HAP-1 (cell line): ENCODE measurements at regions not wholly inside any gene's neighbourhood (a gene's known extent, or its start where the extent isn't known, plus 50 kb on each side); places are given as distances from the start of the nearest gene placed in this dataset.
"Not testable (repeated sequence)": the region's sequence is repeated elsewhere in the genome, so short reads cannot be mapped to it uniquely, and the experiment has no call there.

Experiments used
- DNase-seq, 2 experiments: peaks; one replicate each; pipeline ENCODE4 v3.0.0-alpha.2; 2016 to 2020; ENCODE audit warnings: low spot score in 2 of 2
- H3K27me3 ChIP-seq: fragments of 250-450 bp; sonication (Bioruptor Pico); 2 replicates; pipeline ENCODE4 v1.5.1; 2020; ENCODE audit warnings: low read depth, mild to moderate bottlenecking, moderate library complexity
- H3K36me3 ChIP-seq: fragments of 250-450 bp; sonication (Bioruptor Pico); replicated peaks from 2 replicates; pipeline ENCODE4 v1.5.1; 2020; ENCODE audit warnings: mild to moderate bottlenecking
- H3K4me1 ChIP-seq: fragments of 250-450 bp; sonication (Bioruptor Pico); 2 replicates; pipeline ENCODE4 v1.5.1; 2020; ENCODE audit warnings: mild to moderate bottlenecking
- H3K4me3 ChIP-seq: fragments of 250-450 bp; sonication (Bioruptor Pico); 2 replicates; pipeline ENCODE4 v1.5.1; 2020; ENCODE audit warnings: mild to moderate bottlenecking, moderate library complexity
- H3K9me3 ChIP-seq: fragments of 250-450 bp; sonication (Bioruptor Pico); 2 replicates; pipeline ENCODE4 v1.5.1; 2020; ENCODE audit warnings: mild to moderate bottlenecking, moderate library complexity
- in situ Hi-C: fragments of 300-500 bp; cut with MboI; formaldehyde crosslinking; loops from 3 replicates; pipeline ENCODE4 v1.14.3; 2020; ENCODE audit warnings: low sequenced_read_pairs, inconsistent platforms, mixed read lengths

- H3K4me1 ChIP-seq = no peaks in the 10 kb centered on the region
- no peak overlapping the region for H3K4me3 ChIP-seq
- H3K9me3 ChIP-seq = no peaks in the 10 kb centered on the region
- in situ Hi-C loops = no loop called here
- no peaks in the 10 kb centered on the region for H3K36me3 ChIP-seq
- DNase-seq = no peak
- no peaks in the 10 kb centered on the region for H3K27me3 ChIP-seq
Measured at GRCh38 chr3:4897765-4898453, 81.3 kb upstream of the BHLHE40 start.

DNA sequence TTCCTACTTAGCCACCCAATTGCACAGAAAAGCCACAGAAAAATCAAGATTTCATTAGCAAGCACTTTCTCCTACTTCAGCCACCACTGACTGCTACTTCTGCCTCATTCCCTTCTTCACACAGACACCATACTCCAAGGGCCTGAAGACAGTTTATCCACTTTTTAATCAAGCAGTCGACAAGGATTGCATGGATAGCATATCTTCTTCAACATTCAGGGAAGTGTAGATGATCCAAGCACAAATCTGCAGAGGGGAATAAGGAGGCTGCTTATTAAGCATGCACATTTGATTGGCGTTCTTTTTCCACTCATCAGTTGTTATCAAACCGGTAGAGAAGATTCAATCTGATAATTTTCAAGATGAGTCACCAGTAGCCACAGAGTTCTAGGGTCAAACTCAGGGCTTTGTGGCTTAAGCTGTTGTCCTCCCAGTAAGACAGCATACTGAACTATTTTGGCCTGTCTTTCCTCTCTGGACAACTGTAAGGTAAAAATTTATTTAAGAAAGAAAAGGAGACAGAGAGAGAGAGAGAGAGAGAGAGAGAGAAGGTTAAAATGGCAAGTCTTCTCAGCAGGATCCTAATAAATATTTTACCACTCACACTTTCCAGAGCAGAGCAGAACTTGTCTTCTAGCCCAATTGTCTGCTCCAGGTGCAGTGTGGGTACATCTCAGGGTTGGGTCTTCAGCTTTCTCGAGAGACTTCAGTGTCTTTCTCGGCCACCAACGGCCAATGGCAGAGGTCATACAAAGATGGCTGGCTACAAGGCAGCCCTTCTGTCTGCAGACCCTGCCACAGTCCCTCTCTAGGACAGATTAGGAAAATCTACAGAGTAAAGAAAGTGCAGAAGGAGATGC lies 80.6 kb upstream of the BHLHE40 start:
- no peak overlapping the region for H3K4me3 ChIP-seq
- H3K9me3 ChIP-seq = no peaks in the 10 kb centered on the region
- H3K4me1 ChIP-seq = no peaks in the 10 kb centered on the region
- in situ Hi-C loops = no loop called here
- no peaks in the 10 kb centered on the region for H3K27me3 ChIP-seq
- no peak for DNase-seq
- H3K36me3 ChIP-seq = no peaks in the 10 kb centered on the region

- H3K36me3 ChIP-seq = no peaks in the 10 kb centered on the region
Measured at GRCh38 chr3:4899710-4900109, 79.5 kb upstream of the BHLHE40 start.

GRCh38 chr3:4900298-4900697 lies 78.9 kb upstream of the BHLHE40 start:
- DNase-seq = no peak

More at GRCh38 chr3:4899710-4900109, 79.5 kb upstream of the BHLHE40 start:
- H3K27me3 ChIP-seq = peaks cover 2% of the 10 kb centered on the region; the same call in 1 of the 2 replicates
- no peaks in the 10 kb centered on the region for H3K4me1 ChIP-seq
- no peak for DNase-seq
- H3K4me3 ChIP-seq = no peak overlapping the region
- no peaks in the 10 kb centered on the region for H3K9me3 ChIP-seq
- in situ Hi-C loops = no loop called here

DNA sequence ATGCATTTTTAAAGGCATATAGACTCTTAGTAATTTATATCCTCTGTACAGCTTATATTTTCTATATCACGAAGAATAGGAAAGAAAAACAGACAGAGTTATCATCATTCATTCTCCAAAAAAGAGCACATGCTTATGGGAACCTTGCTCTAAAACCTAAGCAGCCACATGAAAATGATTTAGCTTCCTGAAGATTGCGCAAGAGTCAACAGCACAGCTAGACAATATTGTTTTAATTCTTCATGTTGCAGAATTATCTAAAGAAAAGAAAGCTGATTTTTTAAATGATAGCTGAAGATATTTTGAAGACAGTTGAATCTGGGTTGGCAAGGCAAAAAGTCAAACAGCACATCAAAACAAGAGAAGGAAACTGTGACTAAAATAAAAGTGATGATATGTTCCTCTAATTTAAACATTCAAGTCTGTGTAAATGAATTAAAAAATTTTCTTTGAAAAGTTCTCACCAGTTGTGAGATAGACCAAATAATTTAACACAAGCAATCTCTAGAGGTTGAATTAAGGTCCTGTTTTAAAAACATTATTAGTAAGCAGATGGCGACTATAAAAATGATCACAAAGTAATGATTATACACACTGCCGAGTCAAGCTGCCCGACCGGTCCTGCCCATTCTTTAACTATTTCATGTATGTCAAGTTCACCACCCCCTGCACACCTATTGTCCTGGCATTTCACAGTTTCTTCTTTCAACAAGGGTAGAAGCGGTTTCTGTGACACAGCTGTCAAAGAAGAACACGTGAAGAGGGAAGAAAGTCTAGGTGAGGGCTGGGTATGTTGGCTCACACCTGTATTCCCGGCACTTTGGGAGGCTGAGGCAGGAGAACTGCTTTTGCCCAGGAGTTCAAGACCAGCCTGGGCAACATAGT lies 74.2 kb upstream of the BHLHE40 start:
- H3K4me1 ChIP-seq = peaks cover 10% of the 10 kb centered on the region
- no peak for DNase-seq
- H3K27me3 ChIP-seq = peaks cover 3% of the 10 kb centered on the region; the same call in 1 of the 2 replicates
- no peaks in the 10 kb centered on the region for H3K9me3 ChIP-seq
- H3K4me3 ChIP-seq = no peak overlapping the region
- no peaks in the 10 kb centered on the region for H3K36me3 ChIP-seq
- in situ Hi-C loops = no loop called here

More at GRCh38 chr3:4900298-4900697, 78.9 kb upstream of the BHLHE40 start:
- H3K36me3 ChIP-seq = no peaks in the 10 kb centered on the region
- in situ Hi-C loops = no loop called here
- H3K4me1 ChIP-seq = no peaks in the 10 kb centered on the region
- no peaks in the 10 kb centered on the region for H3K9me3 ChIP-seq
- no peak overlapping the region for H3K4me3 ChIP-seq
- peaks cover 3% of the 10 kb centered on the region; the same call in 1 of the 2 replicates for H3K27me3 ChIP-seq

DNA sequence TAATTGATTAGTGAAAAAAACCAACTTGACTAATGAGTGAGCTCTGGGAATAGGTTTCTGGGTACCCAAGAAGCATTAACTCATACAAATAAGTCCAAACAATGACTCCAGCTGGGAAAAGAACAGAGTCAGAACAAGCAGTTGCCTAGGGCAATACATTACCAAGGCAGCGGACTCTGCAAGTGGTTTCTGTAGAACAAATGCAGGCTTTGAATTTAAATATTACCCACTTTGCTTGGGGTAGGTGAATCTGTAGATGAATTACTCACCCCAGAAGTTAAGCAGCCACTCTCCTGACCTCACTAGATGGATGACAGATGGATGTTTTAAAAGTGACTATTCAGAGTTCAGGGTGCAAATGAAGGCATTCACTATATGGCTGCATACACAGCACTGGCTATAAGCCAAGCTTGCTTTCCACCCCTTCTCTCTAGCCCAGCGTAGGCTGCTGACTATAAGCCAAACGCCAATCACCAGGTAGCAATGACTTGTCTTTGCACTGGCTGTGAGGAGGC lies 73.1 kb upstream of the BHLHE40 start:
- Histone ChIP-seq H3K27me3 (peaks cover 3% of the 10 kb centered on the region; the same call in 1 of the 2 replicates), H3K4me3 (no peak overlapping the region), H3K9me3 (no peaks in the 10 kb centered on the region), H3K4me1 (peaks cover 10% of the 10 kb centered on the region), H3K36me3 (no peaks in the 10 kb centered on the region)
- in situ Hi-C loops = no loop called here
- peak; percentile 69 to 70 for DNase-seq

GRCh38 chr3:4907050-4907449 lies 72.2 kb upstream of the BHLHE40 start:
- in situ Hi-C loops = no loop called here
- peaks cover 3% of the 10 kb centered on the region; the same call in 1 of the 2 replicates for H3K27me3 ChIP-seq
- H3K9me3 ChIP-seq = no peaks in the 10 kb centered on the region
- DNase-seq = no peak
- no peaks in the 10 kb centered on the region for H3K36me3 ChIP-seq
- no peak overlapping the region for H3K4me3 ChIP-seq
- H3K4me1 ChIP-seq = peaks cover 10% of the 10 kb centered on the region

- Histone ChIP-seq H3K27me3 (peaks cover 3% of the 10 kb centered on the region; the same call in 1 of the 2 replicates), H3K4me1 (peaks cover 10% of the 10 kb centered on the region), H3K4me3 (no peak overlapping the region), H3K9me3 (no peaks in the 10 kb centered on the region), H3K36me3 (no peaks in the 10 kb centered on the region)
- in situ Hi-C loops = no loop called here
- DNase-seq = no peak
Measured at GRCh38 chr3:4907643-4908432, 71.4 kb upstream of the BHLHE40 start.

DNA sequence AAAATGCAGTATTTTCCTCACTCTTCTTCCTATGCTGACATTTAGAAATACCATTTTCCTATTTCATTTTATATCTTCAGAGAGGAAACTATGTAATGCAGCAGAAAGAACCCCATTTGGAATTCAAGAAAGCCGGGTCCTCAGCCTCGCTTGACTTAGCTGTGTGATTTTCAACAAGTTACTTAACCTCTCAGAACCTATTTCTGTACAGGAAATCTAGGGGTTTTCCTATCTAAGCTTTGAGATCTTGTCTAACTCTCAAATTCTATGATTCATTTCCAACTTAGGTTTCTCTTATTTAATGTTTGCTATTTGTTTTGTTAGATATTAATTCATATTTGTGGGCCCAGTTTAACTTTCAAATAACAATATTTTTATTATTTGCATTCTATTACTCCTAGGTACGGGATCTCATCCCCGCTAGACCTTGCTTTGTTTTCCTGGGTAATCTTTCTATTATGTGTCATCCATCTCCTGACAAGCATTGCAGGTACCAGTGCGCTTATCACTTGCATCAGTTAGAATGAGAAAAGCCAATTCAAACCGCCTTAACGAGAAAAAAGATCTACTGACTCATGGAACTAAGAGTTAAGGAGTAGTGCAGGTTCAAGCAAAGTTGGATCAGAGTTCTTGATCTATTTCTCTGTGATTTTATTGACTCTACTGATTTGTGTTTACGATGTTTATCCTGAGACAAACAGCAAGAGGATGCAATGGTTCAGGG lies 70.6 kb upstream of the BHLHE40 start:
- H3K4me1 ChIP-seq = peaks cover 10% of the 10 kb centered on the region
- H3K9me3 ChIP-seq = no peaks in the 10 kb centered on the region
- H3K4me3 ChIP-seq = no peak overlapping the region
- DNase-seq = no peak
- peaks cover 3% of the 10 kb centered on the region; the same call in 1 of the 2 replicates for H3K27me3 ChIP-seq
- in situ Hi-C loops = no loop called here
- H3K36me3 ChIP-seq = no peaks in the 10 kb centered on the region

GRCh38 chr3:4914464-4914863 lies 64.8 kb upstream of the BHLHE40 start:
- Histone ChIP-seq H3K27me3 (no peaks in the 10 kb centered on the region), H3K4me1 (no peaks in the 10 kb centered on the region), H3K9me3 (no peaks in the 10 kb centered on the region), H3K36me3 (no peaks in the 10 kb centered on the region), H3K4me3 (no peak overlapping the region)
- in situ Hi-C loops = no loop called here
- DNase-seq = no peak

GRCh38 chr3:4921589-4921988 lies 57.6 kb upstream of the BHLHE40 start:
- H3K4me3 ChIP-seq, H3K36me3 ChIP-seq, in situ Hi-C loops, H3K4me1 ChIP-seq, H3K27me3 ChIP-seq, H3K9me3 ChIP-seq, DNase-seq: not testable (repeated sequence)

GRCh38 chr3:4926892-4927291 lies 52.3 kb upstream of the BHLHE40 start:
- H3K4me3 ChIP-seq = no peak overlapping the region
- H3K36me3 ChIP-seq = no peaks in the 10 kb centered on the region
- no peaks in the 10 kb centered on the region for H3K27me3 ChIP-seq
- no peaks in the 10 kb centered on the region for H3K4me1 ChIP-seq
- H3K9me3 ChIP-seq = no peaks in the 10 kb centered on the region
- in situ Hi-C loops = no loop called here
- no peak for DNase-seq
